Neural cell (in vitro differentiated cells): ENCODE measurements at regions not wholly inside any gene's neighbourhood (a gene's known extent, or its start where the extent isn't known, plus 50 kb on each side); places are given as distances from the start of the nearest gene placed in this dataset.

Source experiments
- H2AFZ ChIP-seq: fragments of 200-600, 300-800 bp; sonication (generic), shearing (Covaris generic); 2 replicates; pipeline ENCODE4 v1.6.0; 2014; ENCODE audit warnings: low read depth, mild to moderate bottlenecking, antibody characterized with exemption, low read length, moderate library complexity
- H3F3A ChIP-seq: fragments of 200-600 bp; shearing (Covaris generic); 2 replicates; pipeline ENCODE4 v1.6.1; 2016; ENCODE audit warnings: mild to moderate bottlenecking, moderate library complexity, mixed read lengths, antibody characterized with exemption, low read length; ENCODE audit not compliant: insufficient read depth, poor library complexity, severe bottlenecking
- H3K27ac ChIP-seq: fragments of 200-600, 300-800 bp; sonication (generic), shearing (Covaris generic); 2 replicates; pipeline ENCODE4 v1.5.1; 2014; ENCODE audit warnings: mild to moderate bottlenecking, low read length, moderate library complexity
- H3K27me3 ChIP-seq: fragments of 300-800, 200-600 bp; sonication (generic), shearing (Covaris generic); 2 replicates; pipeline ENCODE4 v1.6.0; 2014; ENCODE audit warnings: mild to moderate bottlenecking, low read depth, low read length, moderate library complexity; ENCODE audit not compliant: insufficient read depth
- H3K36me3 ChIP-seq: fragments of 300-800, 200-600 bp; sonication (generic), shearing (Covaris generic); 2 replicates; pipeline ENCODE4 v1.5.1; 2014; ENCODE audit warnings: mild to moderate bottlenecking, antibody characterized with exemption, low read length, moderate library complexity; ENCODE audit not compliant: insufficient read depth
- H3K4me2 ChIP-seq: fragments of 300-800, 200-600 bp; sonication (generic), shearing (Covaris generic); 2 replicates; pipeline ENCODE4 v1.6.0; 2014; ENCODE audit warnings: mild to moderate bottlenecking, low read length
- H3K4me3 ChIP-seq: fragments of 300-800, 200-600 bp; sonication (generic), shearing (Covaris generic); 2 replicates; pipeline ENCODE4 v1.5.1; 2014; ENCODE audit warnings: mild to moderate bottlenecking, low read length, moderate library complexity
- H3K79me2 ChIP-seq: fragments of 200-600 bp; shearing (Covaris generic); replicated peaks from 2 replicates; pipeline ENCODE4 v1.6.0; 2014; ENCODE audit warnings: mild to moderate bottlenecking, low read length, moderate library complexity; ENCODE audit not compliant: insufficient read depth
- H3K9ac ChIP-seq: fragments of 300-800, 200-600 bp; sonication (generic), shearing (Covaris generic); 2 replicates; pipeline ENCODE4 v1.6.1; 2016; ENCODE audit warnings: mild to moderate bottlenecking, low read length, mixed read lengths
- H3K9me2 ChIP-seq: fragments of 200-600 bp; shearing (Covaris generic); 2 replicates; pipeline ENCODE4 v1.6.1; 2016; ENCODE audit warnings: mild to moderate bottlenecking, low read length, mixed read lengths; ENCODE audit not compliant: insufficient read depth
- H3K9me3 ChIP-seq: fragments of 200-600, 300-800 bp; sonication (generic), shearing (Covaris generic); 2 replicates; pipeline ENCODE4 v1.6.1; 2016; ENCODE audit warnings: mild to moderate bottlenecking, mixed run types, low read length, moderate library complexity, mixed read lengths
- H4K20me1 ChIP-seq: fragments of 200-600 bp; shearing (Covaris generic); 2 replicates; pipeline ENCODE4 v1.6.1; 2016; ENCODE audit warnings: mild to moderate bottlenecking, mixed run types; ENCODE audit not compliant: insufficient read depth
- CTCF ChIP-seq: fragments of 450-650 bp; IDR thresholded peaks from 2 replicates; pipeline ENCODE4 v1.5.1; 2014; ENCODE audit warnings: antibody characterized with exemption, mild to moderate bottlenecking, moderate library complexity; ENCODE audit not compliant: poor library complexity, severe bottlenecking
- EP300 ChIP-seq: fragments of 450-650 bp; conservative IDR thresholded peaks from 2 replicates; pipeline ENCODE4 v1.6.1; 2014; ENCODE audit warnings: antibody characterized with exemption, mild to moderate bottlenecking, moderate library complexity; ENCODE audit not compliant: poor library complexity, severe bottlenecking
- EZH2 ChIP-seq: fragments of 200-600, 300-800 bp; shearing (Covaris generic), sonication (generic); IDR thresholded peaks from 2 replicates; pipeline ENCODE4 v1.6.1; 2014; ENCODE audit warnings: antibody characterized with exemption, low read length, borderline replicate concordance, mild to moderate bottlenecking; ENCODE audit not compliant: insufficient read depth, poor library complexity, severe bottlenecking
- MXI1 ChIP-seq: fragments of 450-650 bp; conservative IDR thresholded peaks from 2 replicates; pipeline ENCODE4 v1.6.1; 2014; ENCODE audit warnings: antibody characterized with exemption, mild to moderate bottlenecking; ENCODE audit not compliant: poor library complexity, severe bottlenecking
- POLR2AphosphoS5 ChIP-seq: IDR thresholded peaks from 2 replicates; pipeline ENCODE4 v1.6.1; 2012
- RAD21 ChIP-seq: fragments of 450-650 bp; conservative IDR thresholded peaks from 2 replicates; pipeline ENCODE4 v1.6.1; 2014; ENCODE audit warnings: antibody characterized with exemption, mild to moderate bottlenecking, moderate library complexity
- REST ChIP-seq: IDR thresholded peaks from 2 replicates; pipeline ENCODE4 v1.6.1; 2012; ENCODE audit warnings: borderline replicate concordance
- SMC3 ChIP-seq: fragments of 450-650 bp; conservative IDR thresholded peaks from 2 replicates; pipeline ENCODE4 v1.6.1; 2014; ENCODE audit warnings: antibody characterized with exemption, mild to moderate bottlenecking, moderate library complexity; ENCODE audit not compliant: poor library complexity
- TAF1 ChIP-seq: IDR thresholded peaks from 2 replicates; pipeline ENCODE4 v1.6.1; 2012; ENCODE audit warnings: low read depth

DNA sequence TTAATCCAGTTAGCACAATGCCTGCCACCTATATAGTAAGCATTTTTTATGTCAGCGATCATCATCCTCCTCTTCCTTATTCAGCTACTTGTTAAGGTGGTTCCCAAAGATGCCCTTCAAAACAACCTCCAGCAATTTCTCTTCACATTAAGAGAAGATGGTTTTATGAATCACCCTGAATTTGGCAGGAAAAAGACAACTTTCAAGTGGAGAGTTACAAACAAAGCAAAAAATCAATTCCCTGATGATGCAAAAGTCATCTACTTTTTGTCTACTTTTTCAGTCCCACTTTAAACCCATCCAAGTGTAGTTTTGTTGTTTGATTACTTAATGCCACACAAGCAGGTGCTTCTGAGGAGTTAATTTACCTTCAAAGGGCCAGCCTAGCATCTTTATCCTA, 139.1 kb upstream of the SERP2 start:
- H3K9me3 ChIP-seq = no peaks in the 10 kb centered on the region
- no peaks in the 10 kb centered on the region for H3K36me3 ChIP-seq
- TF ChIP-seq REST (no peak), EZH2 (no peak), SMC3 (no peak)
- no peak overlapping the region for H3K4me2 ChIP-seq
- no peak overlapping the region for H3K9ac ChIP-seq
- H3K9me2 ChIP-seq = no peaks in the 10 kb centered on the region
- H3K27ac ChIP-seq = no peak overlapping the region
- no peaks in the 10 kb centered on the region for H4K20me1 ChIP-seq
- no peaks in the 10 kb centered on the region for H3F3A ChIP-seq
- no peak overlapping the region for H2AFZ ChIP-seq
- H3K27me3 ChIP-seq = no peaks in the 10 kb centered on the region
- no peaks in the 10 kb centered on the region for H3K79me2 ChIP-seq
- H3K4me3 ChIP-seq = no peak overlapping the region

- Histone ChIP-seq H4K20me1 (no peaks in the 10 kb centered on the region), H3K9me3 (no peaks in the 10 kb centered on the region), H3K9ac (no peak overlapping the region), H3K9me2 (no peaks in the 10 kb centered on the region), H3K4me3 (no peak overlapping the region), H3K79me2 (no peaks in the 10 kb centered on the region), H3K4me2 (no peak overlapping the region), H3K36me3 (no peaks in the 10 kb centered on the region), H3K27ac (no peak overlapping the region), H2AFZ (no peak overlapping the region), H3K27me3 (no peaks in the 10 kb centered on the region), H3F3A (no peaks in the 10 kb centered on the region)
- TF ChIP-seq RAD21 (no peak), EP300 (no peak), CTCF (no peak)
These were observed 137.3 kb upstream of the SERP2 start for GRCh38 chr13:44236370-44236769.

GRCh38 chr13:44236801-44237207, 136.8 kb upstream of the SERP2 start:
- Histone ChIP-seq H3K9me2 (no peaks in the 10 kb centered on the region), H3K36me3 (no peaks in the 10 kb centered on the region), H3F3A (no peaks in the 10 kb centered on the region), H2AFZ (no peak overlapping the region), H3K79me2 (no peaks in the 10 kb centered on the region), H3K27me3 (no peaks in the 10 kb centered on the region), H3K4me2 (no peak overlapping the region), H3K4me3 (no peak overlapping the region), H4K20me1 (no peaks in the 10 kb centered on the region), H3K9ac (no peak overlapping the region), H3K27ac (no peak overlapping the region), H3K9me3 (no peaks in the 10 kb centered on the region)
- TF ChIP-seq MXI1 (no peak), CTCF (no peak), SMC3 (no peak), REST (no peak), POLR2AphosphoS5 (no peak), TAF1 (no peak), RAD21 (no peak), EP300 (no peak)
